Astrocyte (in vitro differentiated cells and primary cell): ENCODE measurements at regions not wholly inside any gene's neighbourhood (a gene's known extent, or its start where the extent isn't known, plus 50 kb on each side); places are given as distances from the start of the nearest gene placed in this dataset.

Experiments
- CTCF ChIP-seq: IDR thresholded peaks from 2 replicates; pipeline ENCODE4 v1.5.1; 2011; ENCODE audit warnings: low read depth, mild to moderate bottlenecking, inconsistent platforms, low read length, moderate library complexity; ENCODE audit not compliant: insufficient read depth
- EZH2 ChIP-seq: IDR thresholded peaks from 2 replicates; pipeline ENCODE4 v1.6.1; 2012; ENCODE audit warnings: mild to moderate bottlenecking, low read length, inconsistent platforms; ENCODE audit not compliant: insufficient read depth

DNA sequence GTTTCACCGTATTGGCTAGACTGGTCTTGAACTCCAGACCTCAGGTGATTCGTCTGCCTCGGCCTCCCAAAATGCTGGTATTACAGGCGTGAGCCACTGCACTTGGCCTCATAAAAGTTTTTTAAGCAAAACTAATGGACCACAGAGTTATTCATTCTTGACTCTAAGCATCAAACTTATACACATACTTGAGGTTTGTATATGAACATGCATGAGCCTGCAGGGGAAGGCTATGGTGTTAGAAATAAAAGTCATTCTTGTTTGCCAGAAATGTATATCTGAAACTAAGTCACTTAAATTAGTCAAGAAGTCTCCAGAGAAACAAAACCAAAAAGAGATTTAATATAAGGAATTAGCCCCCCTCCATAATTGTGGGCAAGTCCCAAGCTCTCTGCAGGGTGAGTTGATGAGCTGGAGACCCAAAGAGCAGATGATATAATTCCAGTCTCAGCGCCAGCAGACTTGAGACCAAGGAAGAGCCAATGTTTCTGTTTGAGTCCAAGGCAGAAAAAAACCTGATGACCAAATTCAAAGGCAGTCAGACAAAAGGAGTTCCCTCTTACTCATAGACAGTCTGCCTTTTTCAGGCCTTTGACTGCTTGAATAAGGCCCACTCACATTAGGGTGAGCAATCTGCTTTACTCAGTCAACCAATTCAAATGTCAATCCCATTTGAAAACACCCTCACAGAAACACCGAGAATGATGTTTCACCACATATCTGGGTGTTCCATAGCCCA, 69.0 kb upstream of the DSG1 start:
- TF ChIP-seq CTCF (no peak), EZH2 (no peak)
